ENCODE measurements at regions not wholly inside any gene's neighbourhood (a gene's known extent, or its start where the extent isn't known, plus 50 kb on each side); places are given as distances from the start of the nearest gene placed in this dataset.
"Not testable (repeated sequence)": the region's sequence is repeated elsewhere in the genome, so short reads cannot be mapped to it uniquely, and the experiment has no call there.

GRCh38 chr5:67802766-67803165, 412.8 kb upstream of the PIK3R1 start:
- DNase-seq: no peak

- DNase-seq: no peak
These were observed 415.8 kb upstream of the PIK3R1 start for GRCh38 chr5:67799732-67800234.

- DNase-seq: not testable (repeated sequence)
These were observed 417.1 kb upstream of the PIK3R1 start for GRCh38 chr5:67798470-67798869.

DNA sequence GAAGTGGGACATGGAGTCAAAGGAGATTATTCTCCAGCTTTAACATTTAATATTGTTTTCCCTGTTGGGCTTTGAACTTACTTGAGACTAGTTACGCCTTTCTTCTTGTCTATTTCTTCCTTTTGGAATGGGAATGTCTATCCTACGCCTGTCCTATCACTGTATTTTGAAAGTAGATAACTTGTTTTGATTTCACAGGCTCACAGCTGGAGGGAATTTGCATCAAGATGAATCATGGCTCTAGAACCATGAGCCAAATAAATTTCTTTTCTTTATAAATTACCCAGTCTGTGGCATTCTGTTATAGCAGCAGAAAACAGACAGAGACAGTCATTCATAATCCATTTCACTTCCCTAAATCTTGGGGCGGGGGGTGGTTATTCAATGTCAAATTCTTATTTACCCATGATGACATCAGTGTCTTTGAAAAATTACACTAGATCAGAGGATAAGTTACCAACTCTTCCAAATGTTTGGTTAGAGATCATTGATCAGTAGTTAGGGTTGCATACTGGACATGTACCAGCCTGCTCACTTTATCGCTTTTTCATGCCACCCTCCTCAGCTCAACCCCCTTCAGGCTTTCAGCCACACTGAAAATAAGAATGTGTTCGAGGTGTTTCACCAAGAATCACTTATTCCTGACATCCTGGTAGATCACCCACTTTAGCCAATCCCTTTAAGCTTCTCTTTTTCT, 419.6 kb upstream of the PIK3R1 start:
- DNase-seq: no peak

DNA sequence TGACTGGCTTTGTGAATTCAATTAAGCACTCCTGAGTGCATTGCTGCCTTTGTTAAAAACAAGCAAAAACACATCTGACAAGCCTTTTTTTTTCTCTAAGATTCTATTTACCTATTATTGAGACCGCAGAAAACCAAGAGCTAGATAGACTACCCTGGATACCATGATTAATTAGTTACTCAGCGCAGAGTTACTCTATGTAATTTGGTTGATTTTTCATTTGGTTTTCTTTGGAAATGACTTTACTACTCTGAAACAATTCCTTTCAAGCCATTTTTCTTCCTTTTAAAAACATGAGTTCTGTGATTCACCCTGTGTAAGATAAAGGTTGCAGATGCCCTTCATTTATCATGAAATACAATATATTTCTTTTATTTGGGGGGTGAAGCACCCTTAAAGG, 421.6 kb upstream of the PIK3R1 start:
- no peak for DNase-seq

DNA sequence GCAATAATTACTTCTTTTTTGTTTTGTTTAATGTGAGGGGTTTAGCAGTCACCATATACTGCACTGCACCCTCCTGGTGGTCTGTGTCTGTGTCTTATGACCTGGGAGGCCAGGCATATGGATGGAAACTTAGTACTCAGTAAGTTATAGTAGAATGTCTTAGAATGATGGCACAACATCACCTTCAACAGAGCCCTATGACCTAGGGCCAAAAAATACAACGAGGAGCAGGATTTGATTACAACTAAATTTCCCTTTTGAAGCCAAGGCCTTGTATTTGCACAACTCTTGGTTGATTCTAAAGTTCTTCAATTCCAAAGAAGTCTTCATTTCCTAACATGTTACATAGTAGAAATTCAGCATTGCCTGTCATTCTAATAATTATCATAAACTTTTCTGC, 422.1 kb upstream of the PIK3R1 start:
- no peak for DNase-seq

- no peak for DNase-seq
These were observed 422.7 kb upstream of the PIK3R1 start for GRCh38 chr5:67792891-67793290.

DNA sequence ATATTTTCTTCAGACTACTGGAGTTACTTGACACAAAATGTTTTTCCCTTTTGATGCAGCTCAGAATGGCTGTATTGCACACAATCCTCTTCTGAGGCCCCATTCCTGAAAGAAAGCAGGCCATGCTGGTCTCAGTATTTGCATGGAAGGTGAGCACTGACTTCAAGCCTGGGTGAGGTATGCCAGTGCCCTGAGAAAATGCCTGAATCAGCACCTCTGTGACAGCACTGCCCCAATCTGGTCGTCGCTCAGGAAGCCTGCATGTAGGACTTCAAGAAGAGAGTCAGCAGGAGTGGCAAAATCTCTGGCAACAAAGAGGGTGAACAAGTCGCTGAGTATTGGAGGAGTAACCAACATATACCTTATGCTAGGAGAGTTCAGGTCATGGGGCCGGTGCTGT, 425.2 kb upstream of the PIK3R1 start:
- no peak for DNase-seq

- not testable (repeated sequence) for DNase-seq
These were observed 435.5 kb upstream of the PIK3R1 start for GRCh38 chr5:67779893-67780623.

- DNase-seq: no peak
These were observed 440.8 kb upstream of the PIK3R1 start for GRCh38 chr5:67774786-67775185.

- DNase-seq: no peak
These were observed 441.3 kb upstream of the PIK3R1 start for GRCh38 chr5:67774267-67774552.

- no peak for DNase-seq
These were observed 441.9 kb upstream of the PIK3R1 start for GRCh38 chr5:67773411-67774266.

DNA sequence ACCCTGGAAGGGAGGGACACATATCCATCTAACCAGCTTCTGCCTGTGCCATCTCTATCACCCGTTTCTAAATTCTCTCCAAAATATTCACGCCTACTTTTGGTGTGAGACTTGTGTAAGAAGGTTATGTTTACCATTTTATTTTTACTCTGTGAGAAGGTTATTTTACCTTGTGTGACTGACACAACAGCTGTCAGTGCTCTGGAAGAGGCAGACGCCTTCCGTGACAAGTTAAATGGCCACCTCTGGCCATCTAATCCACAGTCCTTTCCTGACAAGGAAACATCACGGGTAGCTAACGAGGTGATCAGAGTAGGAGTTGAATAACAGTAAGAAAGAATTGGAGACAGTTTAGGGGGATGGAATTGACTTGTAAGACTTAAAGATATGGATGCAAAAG, 443.8 kb upstream of the PIK3R1 start:
- no peak for DNase-seq

GRCh38 chr5:67771221-67771620, 444.3 kb upstream of the PIK3R1 start:
- DNase-seq: no peak

- DNase-seq: no peak
These were observed 445.0 kb upstream of the PIK3R1 start for GRCh38 chr5:67770431-67771025.

GRCh38 chr5:67765697-67766096, 449.9 kb upstream of the PIK3R1 start:
- DNase-seq: no peak

- not testable (repeated sequence) for DNase-seq
These were observed 457.8 kb upstream of the PIK3R1 start for GRCh38 chr5:67757771-67758170.

GRCh38 chr5:67752357-67752708, 463.2 kb upstream of the PIK3R1 start:
- no peak for DNase-seq

DNA sequence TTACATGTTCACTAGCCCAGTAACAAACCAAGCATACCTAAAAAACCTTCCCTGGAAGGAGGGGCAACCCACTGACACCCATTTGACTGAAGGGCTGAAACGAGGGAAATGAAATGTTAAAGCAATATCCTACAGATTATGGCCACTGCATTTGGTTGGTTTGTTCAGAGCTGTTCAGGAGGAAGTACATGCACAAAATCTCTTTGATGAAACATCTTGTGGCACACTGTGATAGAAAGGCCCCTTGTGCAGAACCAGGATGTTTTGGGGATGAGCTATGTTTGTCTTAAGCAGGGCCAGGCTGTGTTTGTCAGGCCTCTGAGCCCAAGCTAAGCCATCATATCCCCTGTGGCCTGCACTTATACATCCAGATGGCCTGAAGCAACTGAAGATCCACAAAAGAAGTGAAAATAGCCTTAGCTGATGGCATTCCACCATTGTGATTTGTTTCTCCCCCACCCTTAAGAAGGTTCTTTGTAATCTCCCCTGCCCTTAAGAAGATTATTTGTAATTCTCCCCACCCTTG, 467.3 kb upstream of the PIK3R1 start:
- no peak for DNase-seq

DNA sequence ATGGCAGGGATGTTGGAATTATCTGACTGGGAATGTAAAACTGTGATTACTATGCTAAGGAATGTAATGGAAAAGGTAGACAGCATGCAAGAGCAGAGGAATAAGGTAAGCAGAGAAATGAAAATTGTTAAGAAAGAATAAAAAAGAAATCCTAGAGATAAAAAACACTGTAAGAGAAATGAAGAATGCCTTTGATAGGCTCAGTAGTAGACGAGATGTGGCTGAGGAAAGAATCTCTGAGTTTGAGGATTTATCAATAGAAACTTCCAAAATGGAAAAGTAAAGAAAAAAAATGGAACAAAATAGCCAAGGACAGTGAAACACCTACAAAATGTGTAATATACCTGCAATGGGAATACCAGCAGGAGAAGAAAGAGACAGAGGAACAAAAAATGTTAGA, 468.5 kb upstream of the PIK3R1 start:
- DNase-seq: no peak

- not testable (repeated sequence) for DNase-seq
These were observed 468.9 kb upstream of the PIK3R1 start for GRCh38 chr5:67746608-67747007.

DNA sequence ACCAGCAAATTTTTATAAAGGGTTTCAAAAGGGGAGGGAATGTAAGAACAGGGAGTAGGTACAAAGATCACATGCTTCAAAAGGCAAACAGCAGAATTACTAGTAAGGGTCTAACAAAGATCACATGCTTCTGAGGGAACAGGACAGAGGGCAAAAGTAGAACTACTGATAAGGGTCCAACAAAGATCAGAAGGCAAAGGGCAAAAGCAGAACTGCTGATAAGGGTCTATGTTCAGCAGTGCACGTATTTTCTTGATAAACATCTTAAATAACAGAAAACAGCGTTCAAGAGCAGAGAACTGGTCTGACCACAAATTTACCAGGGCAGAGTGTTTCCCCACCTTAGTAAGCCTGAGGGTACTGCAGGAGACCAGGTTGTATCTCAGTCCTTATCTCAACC, 469.5 kb upstream of the PIK3R1 start:
- no peak for DNase-seq

DNA sequence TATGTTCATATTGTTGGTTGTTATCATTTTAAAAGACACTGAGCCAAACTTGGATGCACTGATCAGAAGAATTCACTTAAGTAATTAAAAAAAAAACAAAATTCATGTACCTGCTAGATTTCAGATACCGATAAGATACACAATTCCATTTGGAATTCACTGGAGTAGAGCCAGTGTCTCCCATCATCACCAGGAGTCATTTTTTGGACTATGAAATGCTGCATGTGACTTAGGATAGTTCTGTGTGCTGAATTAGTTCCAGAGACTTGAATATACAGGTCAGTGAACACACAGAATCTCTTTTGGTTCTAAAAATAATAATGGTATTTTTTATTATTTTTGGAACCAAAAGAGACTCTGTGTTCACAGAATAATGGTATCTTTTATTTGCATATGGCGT, 482.6 kb upstream of the PIK3R1 start:
- no peak for DNase-seq

Data from femur (tissue), 1 donor.